ENCODE measurements at regions not wholly inside any gene's neighbourhood (a gene's known extent, or its start where the extent isn't known, plus 50 kb on each side); places are given as distances from the start of the nearest gene placed in this dataset.

DNA sequence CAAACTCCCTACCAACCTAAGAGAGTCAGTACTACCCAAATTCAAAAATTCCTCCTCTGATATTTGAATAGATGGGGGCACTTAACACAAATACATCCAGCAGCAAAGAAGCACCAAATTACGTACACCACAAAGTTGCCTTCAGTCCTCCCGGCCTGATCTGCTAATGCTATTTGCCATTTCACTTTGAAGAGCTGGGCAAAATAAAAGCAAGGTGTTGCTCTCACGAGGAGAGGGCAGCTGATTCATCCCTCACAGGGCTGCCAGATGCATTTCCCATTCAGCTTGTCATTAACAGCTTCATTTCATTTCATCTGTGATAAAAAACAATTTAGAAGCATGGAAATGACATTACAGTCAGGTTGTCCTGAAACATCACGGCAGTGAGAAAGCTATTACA lies 283.4 kb upstream of the VEPH1 start:
- 69 to 75% methylated on average over 4 of the region's 4 CpGs for whole genome bisulfite sequencing, 2 donors
- no peak for ATAC-seq (ENCODE audit: insufficient read depth, low FRiP score)
- no peak for DNase-seq

DNA sequence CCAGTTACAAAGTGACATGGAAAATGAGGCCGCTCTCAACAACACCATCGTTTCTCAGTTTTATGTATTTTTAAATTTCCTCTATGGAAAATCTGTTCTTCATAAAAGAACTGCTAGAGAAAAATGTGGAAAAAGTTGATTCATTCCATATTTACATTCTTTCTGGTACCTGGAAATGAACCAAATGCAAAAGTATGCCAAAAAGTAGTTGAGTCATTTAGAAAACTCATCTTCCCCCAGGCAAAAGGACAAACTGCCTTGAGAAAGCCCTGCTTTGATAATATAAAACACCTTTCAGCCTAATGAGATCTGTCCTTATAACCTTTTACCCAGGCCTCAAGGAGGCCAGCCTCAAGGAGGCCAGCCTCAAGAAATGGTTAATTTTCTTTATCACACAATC lies 283.0 kb upstream of the VEPH1 start:
- Histone ChIP-seq H3K27ac (ENCODE audit: low read depth in 1 of 2, low read length in 1 of 2) (no peak overlapping the region), H3K4me1 (ENCODE audit: control insufficient read depth in 5 of 5, insufficient read depth in 5 of 5, low read length in 5 of 5) (peaks cover 0 to 1% (median 0%) of the 10 kb centered on the region in 5 donors), H3K9ac (ENCODE audit: insufficient read depth in 1 of 2, low read length in 2 of 2) (no peak overlapping the region), H3K9me3 (ENCODE audit: control insufficient read depth in 4 of 4, insufficient read depth in 3 of 4, low read length in 3 of 4) (peaks cover 0 to 3% (median 0%) of the 10 kb centered on the region in 4 donors), H3K36me3 (ENCODE audit: control insufficient read depth in 4 of 4, insufficient read depth in 4 of 4, low read length in 4 of 4) (no peaks in the 10 kb centered on the region), H3K4me3 (no peak overlapping the region), H3K27me3 (ENCODE audit: control insufficient read depth in 3 of 3, insufficient read depth in 3 of 3, low read length in 2 of 3) (no peaks in the 10 kb centered on the region)
- TF ChIP-seq, protein P1, sequence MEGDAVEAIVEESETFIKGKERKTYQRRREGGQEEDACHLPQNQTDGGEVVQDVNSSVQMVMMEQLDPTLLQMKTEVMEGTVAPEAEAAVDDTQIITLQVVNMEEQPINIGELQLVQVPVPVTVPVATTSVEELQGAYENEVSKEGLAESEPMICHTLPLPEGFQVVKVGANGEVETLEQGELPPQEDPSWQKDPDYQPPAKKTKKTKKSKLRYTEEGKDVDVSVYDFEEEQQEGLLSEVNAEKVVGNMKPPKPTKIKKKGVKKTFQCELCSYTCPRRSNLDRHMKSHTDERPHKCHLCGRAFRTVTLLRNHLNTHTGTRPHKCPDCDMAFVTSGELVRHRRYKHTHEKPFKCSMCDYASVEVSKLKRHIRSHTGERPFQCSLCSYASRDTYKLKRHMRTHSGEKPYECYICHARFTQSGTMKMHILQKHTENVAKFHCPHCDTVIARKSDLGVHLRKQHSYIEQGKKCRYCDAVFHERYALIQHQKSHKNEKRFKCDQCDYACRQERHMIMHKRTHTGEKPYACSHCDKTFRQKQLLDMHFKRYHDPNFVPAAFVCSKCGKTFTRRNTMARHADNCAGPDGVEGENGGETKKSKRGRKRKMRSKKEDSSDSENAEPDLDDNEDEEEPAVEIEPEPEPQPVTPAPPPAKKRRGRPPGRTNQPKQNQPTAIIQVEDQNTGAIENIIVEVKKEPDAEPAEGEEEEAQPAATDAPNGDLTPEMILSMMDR (IDR thresholded peaks at IDR 0.05; ENCODE audit: control extremely low read depth, extremely low read depth): no peak
- 74 to 89% methylated on average over 2 of the region's 2 CpGs for WGBS, 2 donors
- ATAC-seq (ENCODE audit: insufficient read depth, low FRiP score) (no peak), DNase-seq (peak in 2 of 3 donors; percentile 1 to 13)

More for the DNA sequence above, 283.4 kb upstream of the VEPH1 start:
- H3K9ac ChIP-seq (ENCODE audit: insufficient read depth in 1 of 2, low read length in 2 of 2): no peak overlapping the region
- no peaks in the 10 kb centered on the region for H3K36me3 ChIP-seq (ENCODE audit: control insufficient read depth in 4 of 4, insufficient read depth in 4 of 4, low read length in 4 of 4)
- no peak overlapping the region for H3K27ac ChIP-seq (ENCODE audit: low read depth in 1 of 2, low read length in 1 of 2)
- H3K9me3 ChIP-seq (ENCODE audit: control insufficient read depth in 4 of 4, insufficient read depth in 3 of 4, low read length in 3 of 4): peaks cover 0 to 3% (median 0%) of the 10 kb centered on the region in 4 donors
- TF ChIP-seq, protein P1 (IDR thresholded peaks at IDR 0.05; ENCODE audit: control extremely low read depth, extremely low read depth): no peak
- no peaks in the 10 kb centered on the region for H3K27me3 ChIP-seq (ENCODE audit: control insufficient read depth in 3 of 3, insufficient read depth in 3 of 3, low read length in 2 of 3)
- peaks cover 0 to 1% (median 0%) of the 10 kb centered on the region in 5 donors for H3K4me1 ChIP-seq (ENCODE audit: control insufficient read depth in 5 of 5, insufficient read depth in 5 of 5, low read length in 5 of 5)
- no peak overlapping the region for H3K4me3 ChIP-seq

DNA sequence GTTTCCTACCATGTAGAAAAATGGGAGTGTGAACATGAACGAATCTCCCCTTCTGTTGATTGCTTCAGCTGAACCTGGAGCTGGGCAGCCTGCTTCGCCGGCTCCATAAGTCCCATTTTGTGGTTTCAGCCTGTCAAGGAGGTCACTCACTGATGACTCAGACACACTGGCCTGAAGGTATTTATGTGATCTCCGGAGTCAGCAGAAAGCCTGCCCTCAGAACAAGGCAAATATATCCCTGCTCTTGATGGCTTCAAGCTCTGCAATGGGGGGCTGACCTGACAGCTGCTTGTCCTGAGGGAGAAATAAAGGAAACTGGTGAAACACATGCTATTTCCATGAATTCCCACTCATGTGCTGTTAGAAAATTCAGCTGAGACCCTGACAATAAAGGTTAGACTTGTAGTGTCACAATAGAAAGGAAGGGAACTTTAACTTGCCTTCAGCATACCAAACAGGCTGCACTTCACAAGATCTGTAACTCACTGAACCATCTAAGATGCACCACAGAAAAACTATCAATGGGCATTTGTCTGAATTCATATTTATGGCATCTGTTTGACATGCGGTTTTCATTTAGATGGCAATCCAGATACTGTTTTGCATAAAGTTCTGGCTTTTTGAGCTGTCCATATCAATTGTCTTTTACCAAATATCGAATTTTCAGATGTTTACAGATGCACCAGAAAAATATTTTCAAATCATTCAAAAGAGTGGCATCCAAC lies 282.0 kb upstream of the VEPH1 start:
- WGBS, 2 donors: 58 to 67% methylated on average over 6 of the region's 6 CpGs
- DNase-seq: no peak
- Histone ChIP-seq H3K4me3 (no peak overlapping the region), H3K27me3 (ENCODE audit: control insufficient read depth in 3 of 3, insufficient read depth in 3 of 3, low read length in 2 of 3) (no peaks in the 10 kb centered on the region), H3K27ac (ENCODE audit: low read depth in 1 of 2, low read length in 1 of 2) (no peak overlapping the region), H3K9ac (ENCODE audit: insufficient read depth in 1 of 2, low read length in 2 of 2) (no peak overlapping the region), H3K36me3 (ENCODE audit: control insufficient read depth in 4 of 4, insufficient read depth in 4 of 4, low read length in 4 of 4) (no peaks in the 10 kb centered on the region), H3K4me1 (ENCODE audit: control insufficient read depth in 5 of 5, insufficient read depth in 5 of 5, low read length in 5 of 5) (peaks cover 0 to 1% (median 0%) of the 10 kb centered on the region in 5 donors), H3K9me3 (ENCODE audit: control insufficient read depth in 4 of 4, insufficient read depth in 3 of 4, low read length in 3 of 4) (peaks cover 0 to 3% (median 0%) of the 10 kb centered on the region in 4 donors)
- TF ChIP-seq, protein P1 (IDR thresholded peaks at IDR 0.05; ENCODE audit: control extremely low read depth, extremely low read depth): no peak
- ATAC-seq (ENCODE audit: insufficient read depth, low FRiP score): no peak

All from lung (tissue), 11 donors.